Myocyte (in vitro differentiated cells): ENCODE measurements at regions not wholly inside any gene's neighbourhood (a gene's known extent, or its start where the extent isn't known, plus 50 kb on each side); places are given as distances from the start of the nearest gene placed in this dataset.
A peak's percentile ranks its signal among the peaks of the same experiment; 100 is the strongest.
"Not testable (repeated sequence)": the region's sequence is repeated elsewhere in the genome, so short reads cannot be mapped to it uniquely, and the experiment has no call there.

Experiments
- DNase-seq: peaks from one replicate; pipeline ENCODE4 v3.0.0-alpha.2; 2012; ENCODE audit warnings: low read depth

- DNase-seq = no peak
Observed at GRCh38 chr7:137110535-137110934, 233.0 kb downstream of the PTN start.

GRCh38 chr7:137110091-137110509 lies 233.4 kb downstream of the PTN start:
- no peak for DNase-seq

DNA sequence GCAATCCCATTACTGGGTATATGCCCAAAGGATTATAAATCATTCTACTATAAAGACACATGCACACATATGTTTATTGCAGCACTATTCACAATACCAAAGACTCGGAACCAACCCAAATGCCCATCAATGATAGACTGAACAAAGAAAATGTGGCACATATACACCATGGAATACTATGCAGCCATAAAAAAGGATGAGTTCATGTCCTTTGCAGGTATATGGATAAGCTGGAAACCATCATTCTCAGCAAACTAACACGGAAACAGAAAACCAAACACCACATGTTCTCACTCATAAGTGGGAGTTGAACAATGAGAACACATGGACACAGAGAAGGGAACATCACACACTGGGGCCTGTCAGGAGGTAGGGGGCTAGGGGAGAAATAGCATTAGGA lies 235.7 kb downstream of the PTN start:
- DNase-seq = not testable (repeated sequence)

GRCh38 chr7:137103526-137103925 lies 235.1 kb downstream of the CHRM2 start:
- DNase-seq = not testable (repeated sequence)

GRCh38 chr7:137097111-137097510 lies 228.7 kb downstream of the CHRM2 start:
- DNase-seq = peak; percentile 44

DNA sequence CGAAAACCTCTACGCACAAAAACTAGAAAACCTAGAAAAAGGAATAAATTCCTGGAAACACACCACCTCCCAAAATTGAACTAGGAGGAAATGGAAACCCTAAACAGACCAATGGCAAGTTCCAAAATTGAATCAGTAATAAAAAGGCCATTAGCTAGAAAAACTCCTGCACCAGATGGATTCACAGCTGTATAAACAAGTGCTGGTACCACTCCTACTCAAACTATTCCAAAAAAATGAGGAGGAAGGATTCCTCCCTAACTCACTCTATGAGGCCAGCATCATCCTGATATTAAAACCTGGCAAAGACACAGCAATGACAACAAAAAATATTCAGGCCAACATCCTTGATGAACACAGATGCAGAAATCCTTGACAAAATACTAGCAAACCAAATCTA lies 228.2 kb downstream of the CHRM2 start:
- peak; percentile 46 for DNase-seq

GRCh38 chr7:137093198-137093597 lies 224.7 kb downstream of the CHRM2 start:
- no peak for DNase-seq

DNA sequence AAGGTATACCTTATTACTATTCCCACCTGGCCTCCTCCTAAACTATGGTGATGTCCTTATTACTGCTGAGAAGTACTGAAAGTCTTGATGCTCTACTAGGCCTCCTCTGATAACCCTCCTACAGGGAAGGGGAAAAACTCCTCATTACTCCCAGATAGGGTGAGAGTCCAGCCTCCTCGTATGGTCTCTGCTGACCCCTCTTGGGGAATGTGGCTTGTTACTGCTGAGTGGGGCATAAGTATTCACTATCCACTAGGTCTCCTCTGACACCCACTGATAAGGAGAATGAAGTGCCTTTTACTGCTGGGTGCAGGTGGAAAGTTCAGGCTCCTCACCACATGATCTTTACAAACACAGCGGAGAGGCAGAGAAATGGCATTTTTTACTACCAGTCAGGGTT lies 222.9 kb downstream of the CHRM2 start:
- DNase-seq = peak; percentile 52

DNA sequence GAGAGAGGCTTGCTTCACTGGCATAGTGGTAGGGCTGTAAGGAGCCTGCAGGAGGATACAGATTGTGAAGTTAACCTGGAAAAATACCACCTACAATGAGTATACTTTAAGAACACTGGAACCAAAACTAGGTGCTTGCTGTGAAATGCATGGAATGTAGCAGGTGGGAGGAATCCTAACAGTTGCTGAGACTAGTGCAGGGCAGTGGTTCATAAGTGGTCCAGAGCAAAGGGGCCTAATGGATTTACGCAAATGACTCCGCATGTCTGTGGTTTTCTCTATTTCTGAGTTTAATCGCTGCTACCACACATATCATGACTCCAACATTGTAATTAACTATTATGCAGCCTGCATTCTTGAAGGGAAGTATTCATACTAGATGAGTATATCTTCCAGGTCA lies 218.4 kb downstream of the CHRM2 start:
- peak; percentile 27 for DNase-seq

GRCh38 chr7:137084607-137085380 lies 216.3 kb downstream of the CHRM2 start:
- DNase-seq = no peak

DNA sequence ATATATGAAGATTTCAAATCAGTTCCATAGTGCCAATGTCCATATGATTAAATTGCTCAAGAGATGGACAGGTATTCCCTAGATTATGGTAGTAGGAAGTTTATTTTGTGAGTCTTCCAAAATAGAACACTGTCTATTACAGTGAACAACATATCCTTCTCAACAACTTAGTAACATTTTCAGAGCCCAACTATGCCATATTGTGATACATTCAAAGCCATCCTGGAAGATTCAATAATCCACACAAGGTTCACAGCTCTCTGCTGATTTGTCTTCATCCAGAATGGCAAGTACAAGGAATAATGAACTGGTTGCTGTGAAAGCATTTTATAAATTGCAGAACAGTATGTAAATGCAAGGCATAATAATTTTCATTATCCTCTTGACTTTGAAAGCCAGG lies 213.9 kb downstream of the CHRM2 start:
- DNase-seq = no peak

DNA sequence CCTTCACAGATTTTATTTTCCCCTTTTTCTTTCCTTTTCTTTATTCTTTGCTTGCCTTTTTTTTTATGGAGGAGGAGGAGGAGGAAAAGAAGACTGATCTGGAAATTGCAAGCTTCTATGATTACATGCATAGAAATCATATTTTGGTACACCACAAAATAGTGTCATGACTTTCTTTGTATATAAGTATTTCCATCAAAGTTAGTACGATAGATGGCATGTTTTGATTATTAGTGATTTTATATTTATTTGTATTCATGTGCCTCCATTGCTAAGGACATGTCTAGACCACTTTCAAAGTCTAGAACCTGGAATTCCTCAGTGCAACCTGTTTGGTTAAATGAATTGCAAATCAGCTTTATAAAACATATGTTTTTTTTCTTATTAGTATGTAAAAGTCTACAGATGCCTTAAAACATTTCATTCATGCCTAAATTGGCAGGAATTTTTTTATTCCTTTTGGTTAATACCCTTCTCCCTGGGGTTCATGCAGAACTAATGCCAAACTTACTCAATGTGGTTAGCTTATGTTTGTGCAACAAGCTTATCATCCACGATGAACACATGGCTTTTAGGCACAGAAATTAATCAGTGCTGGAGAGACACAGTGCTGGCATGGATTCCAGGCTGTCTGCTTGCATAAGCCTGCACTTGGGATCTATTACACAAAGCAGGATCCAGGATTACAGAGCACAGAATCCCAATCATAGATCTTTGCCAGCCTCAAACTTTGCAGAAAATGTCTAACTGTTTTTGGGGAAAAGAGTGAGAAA lies 213.1 kb downstream of the CHRM2 start:
- DNase-seq = peak; percentile 88

DNA sequence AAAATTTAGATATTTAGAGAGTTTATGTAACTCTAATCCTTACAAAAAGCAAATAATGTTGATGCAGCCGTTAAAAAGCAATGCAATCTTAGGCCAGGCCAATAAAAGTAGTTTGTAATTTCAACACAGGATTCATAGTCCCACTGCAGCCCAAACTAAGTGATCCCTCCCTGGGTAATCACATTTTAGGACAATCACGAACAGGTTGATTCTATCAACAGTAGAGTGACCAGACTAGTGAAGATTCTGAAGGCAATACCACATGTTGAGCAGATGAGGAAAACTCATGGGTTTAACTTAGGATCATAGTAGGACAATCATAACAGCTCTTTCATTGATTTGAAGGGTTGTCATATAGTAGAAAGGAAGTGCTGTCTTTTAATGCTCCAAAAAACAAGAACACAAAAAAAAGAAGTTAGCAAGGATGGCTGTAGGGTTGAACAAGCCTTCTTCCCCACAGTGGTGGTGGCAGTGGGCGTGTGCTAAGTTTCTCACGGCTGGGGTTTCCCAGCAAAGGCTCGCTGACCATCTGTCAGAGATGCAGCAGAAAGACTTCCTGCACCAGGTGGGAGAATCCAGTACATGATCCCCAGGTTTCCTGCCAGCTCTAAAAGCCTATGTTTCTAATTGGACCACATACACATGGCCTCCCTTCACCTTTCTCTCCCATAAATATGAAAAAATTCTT lies 212.2 kb downstream of the CHRM2 start:
- peak; percentile 26 for DNase-seq

DNA sequence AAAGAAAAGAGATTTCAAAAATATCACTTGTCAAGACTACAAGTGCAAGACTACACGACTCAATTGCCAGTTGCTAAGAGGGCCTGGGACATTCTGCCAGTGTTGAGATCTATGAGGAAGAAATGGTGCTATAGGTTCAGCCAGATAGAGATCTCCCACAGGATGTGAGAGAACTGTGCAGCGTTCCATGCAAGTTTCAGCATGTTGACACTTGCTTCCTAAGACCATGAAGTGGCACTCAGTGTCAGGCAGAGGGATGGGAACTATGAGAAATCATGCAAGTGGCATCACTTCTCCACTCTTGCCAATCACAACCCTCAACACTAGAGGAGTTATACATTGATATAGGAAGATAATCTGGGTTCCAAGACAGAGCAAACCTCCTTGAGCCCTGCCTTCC lies 210.3 kb downstream of the CHRM2 start:
- DNase-seq = no peak

DNA sequence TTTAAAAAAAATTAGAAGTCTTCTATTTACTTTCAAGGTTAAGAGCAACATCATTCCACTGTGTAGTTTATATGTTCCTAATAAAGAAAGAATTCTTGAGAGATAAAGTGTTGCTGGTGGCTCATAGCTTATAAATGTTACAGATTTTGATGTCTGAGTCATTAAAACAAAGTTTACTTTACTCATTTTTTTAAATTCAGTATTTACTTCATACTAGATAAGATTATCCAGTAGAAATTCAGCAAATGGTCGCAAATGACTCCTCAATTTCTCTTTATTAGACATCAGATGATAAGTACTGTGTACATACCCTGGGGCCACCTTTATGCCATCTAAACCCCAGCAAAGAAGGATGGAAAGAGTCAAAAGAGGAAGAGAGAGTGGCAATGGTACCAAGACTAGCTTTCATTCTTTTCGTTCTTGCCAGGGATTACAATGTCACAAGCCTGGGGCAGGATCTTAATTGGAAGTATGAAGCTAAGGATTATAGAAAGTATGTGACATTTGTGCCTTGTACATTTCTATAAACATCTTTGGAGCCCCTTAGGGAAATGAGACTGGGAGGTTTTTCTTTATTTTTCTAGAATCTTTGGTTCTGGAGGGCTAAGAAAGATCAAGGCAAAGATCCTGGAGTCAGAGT lies 206.1 kb downstream of the CHRM2 start:
- DNase-seq = no peak

- DNase-seq = no peak
Observed at GRCh38 chr7:137073571-137074325, 205.3 kb downstream of the CHRM2 start.
